Fibroblast of villous mesenchyme (primary cell): ENCODE measurements at regions not wholly inside any gene's neighbourhood (a gene's known extent, or its start where the extent isn't known, plus 50 kb on each side); places are given as distances from the start of the nearest gene placed in this dataset.
A peak's percentile ranks its signal among the peaks of the same experiment; 100 is the strongest.

ENCODE experiments used
- DNase-seq: peaks from one replicate; pipeline ENCODE4 v3.0.0-alpha.2; 2010; ENCODE audit warnings: low read depth
- H3K4me3 ChIP-seq: 2 replicates; pipeline ENCODE4 v1.5.1; 2011; ENCODE audit warnings: low read depth, mild to moderate bottlenecking, low read length
- TF ChIP-seq, protein P1 (sequence below): IDR thresholded peaks from 2 replicates; pipeline ENCODE4 v1.5.1; 2012; ENCODE audit warnings: low read depth, mild to moderate bottlenecking, low read length; ENCODE audit not compliant: insufficient read depth

DNA sequence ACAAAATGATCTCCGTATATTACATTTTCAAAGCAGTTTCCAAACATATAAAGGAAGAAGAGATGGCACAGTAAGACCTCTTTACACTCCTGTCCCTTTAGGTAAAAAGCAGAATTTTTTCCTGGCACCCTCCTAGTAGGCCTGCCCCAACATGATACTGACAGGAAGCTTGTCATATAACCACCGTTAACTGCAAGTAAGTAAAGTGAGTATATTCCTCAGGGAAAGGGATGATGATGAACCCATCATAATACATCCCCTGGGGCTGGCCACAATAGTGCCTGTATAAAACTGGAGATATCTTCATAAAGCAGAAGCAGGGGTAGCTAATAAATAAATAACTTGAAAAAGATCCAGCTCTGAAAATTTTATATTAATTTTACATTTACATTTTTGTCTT lies 893.0 kb downstream of the DIPK2A start:
- no peak for DNase-seq
- TF ChIP-seq, protein P1, sequence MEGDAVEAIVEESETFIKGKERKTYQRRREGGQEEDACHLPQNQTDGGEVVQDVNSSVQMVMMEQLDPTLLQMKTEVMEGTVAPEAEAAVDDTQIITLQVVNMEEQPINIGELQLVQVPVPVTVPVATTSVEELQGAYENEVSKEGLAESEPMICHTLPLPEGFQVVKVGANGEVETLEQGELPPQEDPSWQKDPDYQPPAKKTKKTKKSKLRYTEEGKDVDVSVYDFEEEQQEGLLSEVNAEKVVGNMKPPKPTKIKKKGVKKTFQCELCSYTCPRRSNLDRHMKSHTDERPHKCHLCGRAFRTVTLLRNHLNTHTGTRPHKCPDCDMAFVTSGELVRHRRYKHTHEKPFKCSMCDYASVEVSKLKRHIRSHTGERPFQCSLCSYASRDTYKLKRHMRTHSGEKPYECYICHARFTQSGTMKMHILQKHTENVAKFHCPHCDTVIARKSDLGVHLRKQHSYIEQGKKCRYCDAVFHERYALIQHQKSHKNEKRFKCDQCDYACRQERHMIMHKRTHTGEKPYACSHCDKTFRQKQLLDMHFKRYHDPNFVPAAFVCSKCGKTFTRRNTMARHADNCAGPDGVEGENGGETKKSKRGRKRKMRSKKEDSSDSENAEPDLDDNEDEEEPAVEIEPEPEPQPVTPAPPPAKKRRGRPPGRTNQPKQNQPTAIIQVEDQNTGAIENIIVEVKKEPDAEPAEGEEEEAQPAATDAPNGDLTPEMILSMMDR: no peak
- H3K4me3 ChIP-seq: no peak overlapping the region

DNA sequence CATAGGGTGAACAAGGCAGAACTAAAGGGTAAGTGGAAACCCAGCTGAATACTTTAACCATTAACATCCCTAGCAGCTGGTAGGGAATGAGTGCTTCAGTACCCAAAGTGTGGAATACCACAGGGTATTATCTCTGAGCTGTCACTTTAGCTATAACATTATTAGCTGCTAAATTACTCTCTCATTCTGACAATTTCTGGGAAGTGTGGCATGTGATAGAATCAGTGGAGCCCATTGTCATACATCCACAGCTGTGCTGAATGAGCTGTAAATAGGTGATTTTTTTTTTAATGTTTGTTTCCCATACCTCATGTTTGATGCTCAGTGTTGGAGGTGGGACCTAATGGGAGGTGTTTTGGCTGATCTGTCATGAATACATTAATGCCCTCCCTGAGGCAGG lies 894.3 kb downstream of the DIPK2A start:
- TF ChIP-seq, protein P1: no peak
- no peak overlapping the region for H3K4me3 ChIP-seq

DNA sequence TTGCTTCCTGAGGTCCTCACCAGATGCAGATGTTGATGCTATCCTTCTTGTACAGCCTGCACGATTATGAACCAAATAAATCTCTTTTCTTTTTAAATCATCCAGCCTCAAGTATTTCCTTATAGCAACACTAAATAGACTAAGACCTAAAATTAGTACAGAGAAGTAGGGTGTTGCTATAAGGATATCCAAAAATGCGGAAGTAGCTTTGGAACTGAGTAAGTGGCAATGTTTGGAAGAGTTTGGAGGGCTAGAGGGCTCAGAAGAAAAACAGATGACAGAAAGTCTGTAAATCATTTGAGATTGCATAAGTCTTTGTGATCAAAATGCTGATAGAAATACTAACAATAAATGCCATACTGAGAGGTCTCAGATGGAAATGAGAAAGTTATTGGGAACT lies 894.9 kb downstream of the DIPK2A start:
- H3K4me3 ChIP-seq: no peak overlapping the region
- TF ChIP-seq, protein P1: no peak
- DNase-seq: peak; percentile 48

More for the DNA sequence above, 894.3 kb downstream of the DIPK2A start:
- no peak for DNase-seq

DNA sequence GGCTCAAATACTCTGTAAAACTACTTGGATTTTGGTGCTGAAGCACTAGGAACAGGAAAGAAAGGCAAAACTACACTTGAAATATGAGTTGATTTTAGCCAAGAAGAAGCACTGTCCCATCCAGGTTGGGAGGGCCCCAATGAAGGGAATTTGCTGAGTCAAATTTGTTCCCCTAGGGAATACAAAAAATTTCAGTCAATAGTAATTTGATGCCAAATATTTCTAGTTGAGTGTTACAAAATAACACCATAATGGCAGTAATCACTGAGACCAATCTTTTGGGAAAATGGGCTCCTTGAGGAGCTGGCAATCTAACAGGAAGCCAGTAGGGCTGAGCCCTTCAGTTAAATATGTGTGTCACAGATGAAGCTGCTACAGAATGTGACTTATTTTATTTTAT lies 896.9 kb downstream of the DIPK2A start:
- no peak for DNase-seq
- TF ChIP-seq, protein P1: no peak
- no peak overlapping the region for H3K4me3 ChIP-seq

DNA sequence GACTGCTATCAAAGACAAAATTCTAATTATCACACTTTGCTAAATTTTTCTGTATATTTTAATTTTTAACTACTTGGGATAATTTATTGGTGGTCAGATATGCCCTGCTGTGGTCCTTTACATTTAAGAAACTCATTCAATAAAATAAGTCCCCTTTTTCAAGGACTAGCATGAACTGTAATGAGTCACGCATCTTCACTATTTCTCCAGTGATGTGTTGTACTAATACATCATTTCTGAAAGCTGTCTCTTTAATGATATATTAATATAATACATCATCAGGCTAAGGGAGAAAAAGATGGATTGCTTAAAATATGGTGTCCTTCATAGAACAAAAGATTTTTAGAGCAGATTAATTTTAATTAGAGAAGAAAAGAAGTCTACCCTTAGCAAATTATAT lies 901.4 kb downstream of the DIPK2A start:
- TF ChIP-seq, protein P1: no peak
- no peak overlapping the region for H3K4me3 ChIP-seq
- DNase-seq: no peak

DNA sequence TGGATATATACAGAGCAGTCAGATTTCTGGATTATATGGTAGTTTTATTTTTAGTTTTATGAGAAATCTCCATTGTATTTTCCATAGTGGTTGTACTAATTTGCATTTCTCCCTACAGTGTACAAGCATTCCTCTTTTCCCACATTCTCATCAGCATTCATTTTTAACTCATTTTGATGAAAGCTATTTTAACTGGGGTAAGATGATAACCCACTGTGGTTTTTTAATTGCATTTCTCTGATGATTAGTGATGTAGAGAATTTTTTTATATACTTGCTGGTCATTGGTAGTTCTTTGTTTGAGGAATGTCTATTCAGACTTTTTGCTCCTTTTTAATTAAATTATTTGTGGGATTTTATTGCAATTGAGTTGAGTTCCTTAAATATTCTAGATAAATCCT lies 903.6 kb downstream of the DIPK2A start:
- no peak overlapping the region for H3K4me3 ChIP-seq
- DNase-seq: no peak
- TF ChIP-seq, protein P1: no peak

DNA sequence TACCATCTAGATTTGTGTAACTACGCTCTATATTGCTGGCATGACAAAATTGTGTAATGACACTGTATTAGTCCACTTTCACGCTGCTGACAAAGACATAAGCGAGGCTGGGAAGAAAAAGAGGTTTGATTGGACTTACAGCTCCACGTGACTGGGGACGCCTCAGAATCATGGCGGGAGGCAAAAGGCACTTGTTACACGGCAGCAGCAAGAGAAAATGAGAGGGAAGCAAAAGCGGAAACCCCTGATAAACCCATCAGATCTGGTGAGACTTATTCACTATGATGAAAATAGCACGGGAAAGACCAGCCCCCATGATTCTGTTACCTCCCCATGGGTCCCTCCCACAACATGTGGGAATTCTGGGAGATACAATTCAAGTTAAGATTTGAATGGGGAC lies 905.7 kb downstream of the DIPK2A start:
- TF ChIP-seq, protein P1: no peak
- no peak overlapping the region for H3K4me3 ChIP-seq
- DNase-seq: no peak
